IPS-20b (cell line): ENCODE measurements at regions not wholly inside any gene's neighbourhood (a gene's known extent, or its start where the extent isn't known, plus 50 kb on each side); places are given as distances from the start of the nearest gene placed in this dataset.

Experiments
- H3K27ac ChIP-seq: one replicate; pipeline ENCODE4 v1.5.1; 2013; ENCODE audit warnings: low read length
- H3K27me3 ChIP-seq: 2 replicates; pipeline ENCODE4 v1.6.1; 2013; ENCODE audit warnings: mild to moderate bottlenecking, low read length, inconsistent platforms; ENCODE audit not compliant: insufficient read depth
- H3K36me3 ChIP-seq: 2 replicates; pipeline ENCODE4 v1.6.1; 2013; ENCODE audit warnings: low read depth, mild to moderate bottlenecking, inconsistent platforms, low read length, moderate library complexity; ENCODE audit not compliant: insufficient read depth
- H3K4me1 ChIP-seq: 2 replicates; pipeline ENCODE4 v1.6.1; 2013; ENCODE audit warnings: mild to moderate bottlenecking, control low read depth, inconsistent platforms, low read length, moderate library complexity; ENCODE audit not compliant: insufficient read depth
- H3K4me3 ChIP-seq: 2 replicates; pipeline ENCODE4 v1.5.1; 2013; ENCODE audit warnings: mild to moderate bottlenecking, low read length, inconsistent platforms
- H3K9ac ChIP-seq: 2 replicates; pipeline ENCODE4 v1.6.1; 2013; ENCODE audit warnings: low read depth, mild to moderate bottlenecking, inconsistent platforms, low read length, moderate library complexity
- H3K9me3 ChIP-seq: 2 replicates; pipeline ENCODE4 v1.6.1; 2013; ENCODE audit warnings: mild to moderate bottlenecking, low read depth, low read length, inconsistent platforms; ENCODE audit not compliant: insufficient read depth

- no peaks in the 10 kb centered on the region for H3K27me3 ChIP-seq
- no peaks in the 10 kb centered on the region for H3K4me1 ChIP-seq
- no peaks in the 10 kb centered on the region; the same call in 1 of the 2 replicates for H3K9me3 ChIP-seq
- H3K4me3 ChIP-seq, result no peak overlapping the region
- no peaks in the 10 kb centered on the region for H3K36me3 ChIP-seq
- H3K9ac ChIP-seq, result no peak overlapping the region
- H3K27ac ChIP-seq, result no peak overlapping the region
Measured at GRCh38 chr2:121902171-121902591, 146.7 kb downstream of the TSN start.

GRCh38 chr2:121902616-121903015 lies 147.2 kb downstream of the TSN start:
- Histone ChIP-seq H3K4me1 (no peaks in the 10 kb centered on the region), H3K9ac (no peak overlapping the region), H3K36me3 (no peaks in the 10 kb centered on the region), H3K27ac (no peak overlapping the region), H3K4me3 (no peak overlapping the region), H3K9me3 (no peaks in the 10 kb centered on the region; the same call in 1 of the 2 replicates), H3K27me3 (no peaks in the 10 kb centered on the region)

GRCh38 chr2:121903037-121903689 lies 147.7 kb downstream of the TSN start:
- H3K9me3 ChIP-seq, result no peaks in the 10 kb centered on the region; the same call in 1 of the 2 replicates
- no peak overlapping the region for H3K4me3 ChIP-seq
- no peak overlapping the region for H3K27ac ChIP-seq
- no peak overlapping the region for H3K9ac ChIP-seq
- no peaks in the 10 kb centered on the region for H3K36me3 ChIP-seq
- no peaks in the 10 kb centered on the region for H3K4me1 ChIP-seq
- H3K27me3 ChIP-seq, result no peaks in the 10 kb centered on the region

GRCh38 chr2:121904656-121905055 lies 149.2 kb downstream of the TSN start:
- no peak overlapping the region for H3K27ac ChIP-seq
- H3K36me3 ChIP-seq, result no peaks in the 10 kb centered on the region
- no peak overlapping the region for H3K4me3 ChIP-seq
- H3K27me3 ChIP-seq, result no peaks in the 10 kb centered on the region
- no peaks in the 10 kb centered on the region for H3K4me1 ChIP-seq
- H3K9me3 ChIP-seq, result no peaks in the 10 kb centered on the region; the same call in 1 of the 2 replicates
- H3K9ac ChIP-seq, result no peak overlapping the region

- H3K27me3 ChIP-seq, result no peaks in the 10 kb centered on the region
- H3K4me1 ChIP-seq, result no peaks in the 10 kb centered on the region
- H3K27ac ChIP-seq, result no peak overlapping the region
- H3K9me3 ChIP-seq, result no peaks in the 10 kb centered on the region; the same call in 1 of the 2 replicates
- no peaks in the 10 kb centered on the region for H3K36me3 ChIP-seq
- H3K4me3 ChIP-seq, result no peak overlapping the region
- H3K9ac ChIP-seq, result no peak overlapping the region
Measured at GRCh38 chr2:121905201-121905600, 149.8 kb downstream of the TSN start.

- Histone ChIP-seq H3K27ac (no peak overlapping the region), H3K4me3 (no peak overlapping the region), H3K36me3 (no peaks in the 10 kb centered on the region), H3K27me3 (no peaks in the 10 kb centered on the region), H3K9me3 (no peaks in the 10 kb centered on the region; the same call in 1 of the 2 replicates), H3K4me1 (no peaks in the 10 kb centered on the region), H3K9ac (no peak overlapping the region)
Measured at GRCh38 chr2:121906170-121906569, 150.7 kb downstream of the TSN start.

- Histone ChIP-seq H3K4me1 (no peaks in the 10 kb centered on the region), H3K27me3 (no peaks in the 10 kb centered on the region), H3K9ac (no peak overlapping the region), H3K9me3 (no peaks in the 10 kb centered on the region; the same call in 1 of the 2 replicates), H3K4me3 (no peak overlapping the region), H3K27ac (no peak overlapping the region), H3K36me3 (no peaks in the 10 kb centered on the region)
Measured at GRCh38 chr2:121907928-121908327, 152.5 kb downstream of the TSN start.

- H3K4me3 ChIP-seq, result no peak overlapping the region
- no peaks in the 10 kb centered on the region for H3K36me3 ChIP-seq
- H3K9ac ChIP-seq, result no peak overlapping the region
- H3K4me1 ChIP-seq, result no peaks in the 10 kb centered on the region
- H3K9me3 ChIP-seq, result no peaks in the 10 kb centered on the region; the same call in 1 of the 2 replicates
- H3K27ac ChIP-seq, result no peak overlapping the region
- H3K27me3 ChIP-seq, result no peaks in the 10 kb centered on the region
Measured at GRCh38 chr2:121910139-121910538, 154.7 kb downstream of the TSN start.

- H3K36me3 ChIP-seq, result no peaks in the 10 kb centered on the region
- no peaks in the 10 kb centered on the region for H3K27me3 ChIP-seq
- no peaks in the 10 kb centered on the region; the same call in 1 of the 2 replicates for H3K9me3 ChIP-seq
- no peak overlapping the region for H3K27ac ChIP-seq
- no peaks in the 10 kb centered on the region for H3K4me1 ChIP-seq
- no peak overlapping the region for H3K9ac ChIP-seq
- H3K4me3 ChIP-seq, result no peak overlapping the region
Measured at GRCh38 chr2:121911036-121911435, 155.6 kb downstream of the TSN start.

GRCh38 chr2:121917143-121917542 lies 161.7 kb downstream of the TSN start:
- no peaks in the 10 kb centered on the region for H3K36me3 ChIP-seq
- no peaks in the 10 kb centered on the region for H3K27me3 ChIP-seq
- H3K9me3 ChIP-seq, result no peaks in the 10 kb centered on the region
- no peak overlapping the region for H3K27ac ChIP-seq
- no peaks in the 10 kb centered on the region for H3K4me1 ChIP-seq
- no peak overlapping the region for H3K9ac ChIP-seq
- H3K4me3 ChIP-seq, result no peak overlapping the region

GRCh38 chr2:121918231-121918630 lies 162.8 kb downstream of the TSN start:
- Histone ChIP-seq H3K27me3 (no peaks in the 10 kb centered on the region), H3K27ac (no peak overlapping the region), H3K4me3 (no peak overlapping the region), H3K9me3 (no peaks in the 10 kb centered on the region), H3K9ac (no peak overlapping the region), H3K36me3 (no peaks in the 10 kb centered on the region), H3K4me1 (no peaks in the 10 kb centered on the region)

GRCh38 chr2:121919803-121920202 lies 164.4 kb downstream of the TSN start:
- Histone ChIP-seq H3K27me3 (no peaks in the 10 kb centered on the region), H3K4me3 (no peak overlapping the region), H3K9me3 (no peaks in the 10 kb centered on the region), H3K9ac (no peak overlapping the region), H3K36me3 (no peaks in the 10 kb centered on the region), H3K27ac (no peak overlapping the region), H3K4me1 (no peaks in the 10 kb centered on the region)
